H1 (cell line): ENCODE measurements at regions not wholly inside any gene's neighbourhood (a gene's known extent, or its start where the extent isn't known, plus 50 kb on each side); places are given as distances from the start of the nearest gene placed in this dataset.

Experiments used
- CTCF ChIA-PET: fragments of 300-600 bp; sonication (Branson Sonifier 250); formaldehyde crosslinking; loops from one replicate; lab custom pipeline; 2021; ENCODE audit not compliant: partially characterized antibody; lab: Charles Lee
- POLR2A ChIA-PET: fragments of 300-600 bp; sonication (Branson Sonifier 250); formaldehyde crosslinking; loops from one replicate; lab custom pipeline; 2021; ENCODE audit warnings: inconsistent platforms; ENCODE audit not compliant: partially characterized antibody; lab: Charles Lee
- DNase-seq, 2 experiments: peaks; one replicate each; pipeline versions ENCODE4 v3.0.0 to v3.0.0-alpha.2; 2010 to 2022; ENCODE audit warnings: low spot score in 2 of 2, low read depth in 1 of 2, mixed read lengths in 1 of 2
- FAIRE-seq: peaks from 2 replicates; lab custom pipeline; 2011; peaks lifted over from hg19 to GRCh38; lab: Jason Lieb, UNC
- H2AFZ ChIP-seq: 2 replicates; pipeline ENCODE4 v1.8.1; 2012; ENCODE audit warnings: low read length, inconsistent platforms
- H2AK5ac ChIP-seq: 2 replicates; pipeline ENCODE4 v1.6.1; 2013; ENCODE audit warnings: low read depth, low read length
- H2BK120ac ChIP-seq: replicated peaks from 2 replicates; pipeline ENCODE3; 2013; ENCODE audit warnings: low read depth, low read length, inconsistent platforms
- H2BK12ac ChIP-seq: 2 replicates; pipeline ENCODE4 v1.6.1; 2013; ENCODE audit warnings: low read depth, low read length
- H2BK15ac ChIP-seq: 2 replicates; pipeline ENCODE4 v1.6.1; 2013; ENCODE audit warnings: low read length
- H2BK20ac ChIP-seq: 2 replicates; pipeline ENCODE4 v1.6.1; 2013; ENCODE audit warnings: low read length
- H2BK5ac ChIP-seq: 2 replicates; pipeline ENCODE4 v1.6.1; 2013; ENCODE audit warnings: low read depth, low read length
- H3K14ac ChIP-seq: 2 replicates; pipeline ENCODE4 v1.6.1; 2013; ENCODE audit warnings: inconsistent platforms; ENCODE audit not compliant: insufficient read length
- H3K18ac ChIP-seq: 2 replicates; pipeline ENCODE4 v1.6.1; 2013; ENCODE audit warnings: low read length; ENCODE audit errors: extremely low read depth
- H3K23ac ChIP-seq: 2 replicates; pipeline ENCODE4 v1.6.1; 2013; ENCODE audit warnings: inconsistent platforms; ENCODE audit not compliant: insufficient read length
- H3K23me2 ChIP-seq: 2 replicates; pipeline ENCODE4 v1.6.1; 2013; ENCODE audit warnings: low read depth, low read length
- H3K27ac ChIP-seq: 2 replicates; pipeline ENCODE4 v1.6.1; 2011; ENCODE audit warnings: low read depth, low read length, inconsistent platforms
- H3K27me3 ChIP-seq, 4 experiments: replicated peaks in 1 of 4; 1 replicate in 1 of 4; 2 replicates in 3 of 4; pipeline versions ENCODE4 v1.6.1 to v1.8.1; 2011 to 2013; ENCODE audit warnings: low read length in 3 of 4, mild to moderate bottlenecking in 3 of 4, inconsistent platforms in 2 of 4, mixed read lengths in 2 of 4, moderate library complexity in 1 of 4; ENCODE audit not compliant: control insufficient read depth in 3 of 4, insufficient read depth in 3 of 4; ENCODE audit errors: extremely low read depth in 1 of 4
- H3K36me3 ChIP-seq, 4 experiments: 2 replicates each; pipeline versions ENCODE4 v1.6.1 to v1.8.1; 2011 to 2013; ENCODE audit warnings: mild to moderate bottlenecking in 4 of 4, low read length in 3 of 4, moderate library complexity in 2 of 4, control low read depth in 1 of 4, inconsistent platforms in 1 of 4; ENCODE audit not compliant: insufficient read depth in 4 of 4, control insufficient read depth in 2 of 4
- H3K4ac ChIP-seq: replicated peaks from 2 replicates; pipeline ENCODE3; 2013; ENCODE audit warnings: low read length, low read depth, mixed read lengths, inconsistent platforms; ENCODE audit not compliant: insufficient read length
- H3K4me1 ChIP-seq, 4 experiments: replicated peaks in 1 of 4; 1 replicate in 1 of 4; 2 replicates in 3 of 4; pipeline versions ENCODE4 v1.6.1 to v1.8.1; 2011 to 2013; ENCODE audit warnings: low read length in 3 of 4, inconsistent platforms in 2 of 4, mixed read lengths in 1 of 4; ENCODE audit not compliant: insufficient read depth in 4 of 4, control insufficient read depth in 3 of 4
- H3K4me2 ChIP-seq, 2 experiments: 2 replicates each; pipeline versions ENCODE4 v1.6.1 to v1.8.1; 2011 to 2013; ENCODE audit warnings: low read depth in 2 of 2, low read length in 2 of 2, control low read depth in 1 of 2, inconsistent platforms in 1 of 2, mild to moderate bottlenecking in 1 of 2; ENCODE audit not compliant: insufficient read depth in 1 of 2
- H3K4me3 ChIP-seq, 4 experiments: fragments of 200-600, 300-600 bp in 1 of 4; sonication (generic), shearing (Covaris generic), sonication (Bioruptor Twin) in 1 of 4; 2 replicates each; pipeline versions ENCODE4 v1.5.1 to v1.8.1; 2011 to 2016; ENCODE audit warnings: low read length in 4 of 4, low read depth in 3 of 4, control low read depth in 2 of 4, inconsistent platforms in 2 of 4, mild to moderate bottlenecking in 2 of 4, mixed read lengths in 1 of 4, moderate library complexity in 1 of 4; ENCODE audit not compliant: insufficient read depth in 2 of 4; ENCODE audit errors: extremely low read depth in 1 of 4
- H3K56ac ChIP-seq: replicated peaks from 2 replicates; pipeline ENCODE3; 2013; ENCODE audit warnings: low read depth, mild to moderate bottlenecking, mixed read lengths, low read length, inconsistent platforms; ENCODE audit not compliant: insufficient read length
- H3K79me1 ChIP-seq: 2 replicates; pipeline ENCODE4 v1.6.1; 2013; ENCODE audit warnings: low read depth, low read length, control low read depth
- H3K79me2 ChIP-seq, 2 experiments: 2 replicates each; pipeline versions ENCODE4 v1.6.1 to v1.8.1; 2012 to 2013; ENCODE audit warnings: low read length in 2 of 2, mild to moderate bottlenecking in 2 of 2, inconsistent platforms in 1 of 2; ENCODE audit not compliant: insufficient read depth in 2 of 2, control insufficient read depth in 1 of 2
- H3K9ac ChIP-seq, 4 experiments: replicated peaks in 1 of 4; 1 replicate in 1 of 4; 2 replicates in 3 of 4; pipeline versions ENCODE4 v1.6.1 to v1.8.1; 2011 to 2013; ENCODE audit warnings: low read depth in 3 of 4, low read length in 3 of 4, control low read depth in 2 of 4, mild to moderate bottlenecking in 2 of 4, moderate library complexity in 2 of 4, inconsistent platforms in 1 of 4; ENCODE audit errors: extremely low read depth in 1 of 4
- H3K9me3 ChIP-seq, 2 experiments: 2 replicates each; pipeline versions ENCODE4 v1.6.1 to v1.8.1; 2012 to 2013; ENCODE audit warnings: mild to moderate bottlenecking in 2 of 2, moderate library complexity in 2 of 2, control low read depth in 1 of 2, inconsistent platforms in 1 of 2, low read depth in 1 of 2, low read length in 1 of 2, mixed read lengths in 1 of 2; ENCODE audit not compliant: insufficient read depth in 2 of 2
- H4K20me1 ChIP-seq, 2 experiments: replicated peaks in 1 of 2; 2 replicates each; pipeline versions ENCODE3 to v1.8.1; 2011 to 2013; ENCODE audit warnings: inconsistent platforms in 2 of 2, low read length in 2 of 2, mild to moderate bottlenecking in 1 of 2; ENCODE audit not compliant: insufficient read depth in 2 of 2, control insufficient read depth in 1 of 2
- H4K5ac ChIP-seq: 2 replicates; pipeline ENCODE4 v1.6.1; 2013; ENCODE audit warnings: low read length, low read depth, mixed read lengths, inconsistent platforms; ENCODE audit not compliant: insufficient read length
- H4K8ac ChIP-seq: 2 replicates; pipeline ENCODE4 v1.8.0; 2013; ENCODE audit warnings: mild to moderate bottlenecking, moderate library complexity, low read length, inconsistent platforms; ENCODE audit not compliant: insufficient read depth; ENCODE audit errors: extremely low read depth
- H4K91ac ChIP-seq: replicated peaks from 2 replicates; pipeline ENCODE3; 2013; ENCODE audit warnings: low read length, mixed read lengths, inconsistent platforms; ENCODE audit not compliant: insufficient read length
- CTBP2 ChIP-seq: IDR thresholded peaks from 2 replicates; pipeline ENCODE4 v1.7.0; 2011; ENCODE audit warnings: borderline replicate concordance, mild to moderate bottlenecking, moderate library complexity, mixed read lengths, low read length; ENCODE audit not compliant: insufficient read depth, insufficient read length
- CTCF ChIP-seq, 3 experiments: IDR thresholded peaks; 1 replicate in 2 of 3; 2 replicates in 1 of 3; pipeline versions ENCODE4 v1.5.1 to v1.6.1; 2011; ENCODE audit warnings: low read length in 3 of 3, mild to moderate bottlenecking in 3 of 3, inconsistent platforms in 2 of 3, low read depth in 1 of 3, moderate library complexity in 1 of 3; ENCODE audit not compliant: insufficient read depth in 1 of 3; ENCODE audit errors: control extremely low read depth in 1 of 3
- JUN ChIP-seq: IDR thresholded peaks from 2 replicates; pipeline ENCODE4 v1.6.1; 2011; ENCODE audit warnings: low read depth, mild to moderate bottlenecking, improper control_type of control experiment, low read length
- JUND ChIP-seq: IDR thresholded peaks from 2 replicates; pipeline ENCODE4 v1.6.1; 2011; ENCODE audit warnings: mild to moderate bottlenecking, improper control_type of control experiment, low read length
- POLR2A ChIP-seq, 2 experiments: IDR thresholded peaks; 1 replicate in 1 of 2; 2 replicates in 1 of 2; pipeline ENCODE4 v1.6.1; 2011; ENCODE audit warnings: low read depth in 2 of 2, low read length in 2 of 2, mild to moderate bottlenecking in 2 of 2; ENCODE audit errors: control extremely low read depth in 1 of 2
- POLR2AphosphoS5 ChIP-seq: IDR thresholded peaks from 2 replicates; pipeline ENCODE4 v1.6.1; 2011; ENCODE audit warnings: low read depth, low read length
- SAP30 ChIP-seq: fragments of 300-600 bp; sonication (generic); IDR thresholded peaks from 2 replicates; pipeline ENCODE4 v1.7.1; 2012; ENCODE audit warnings: low read length, moderate library complexity, mild to moderate bottlenecking, inconsistent platforms; ENCODE audit not compliant: insufficient read depth, insufficient replicate concordance
- SP1 ChIP-seq: IDR thresholded peaks from 2 replicates; pipeline ENCODE4 v1.6.1; 2011; ENCODE audit warnings: low read depth, low read length
- WGBS, 2 experiments: shearing (Covaris generic) in 1 of 2; methylation state at CpG; one replicate each; pipeline versions ENCODE4 v1.1.6 to v1.1.7; 2013 to 2015; ENCODE audit warnings: low lambda C conversion rate in 2 of 2, mixed read lengths in 2 of 2, inconsistent platforms in 1 of 2, low coverage in 1 of 2, missing lambda C conversion rate in 1 of 2; ENCODE audit not compliant: insufficient replicate concordance in 2 of 2, insufficient coverage in 1 of 2, insufficient read length in 1 of 2; ENCODE audit errors: extremely low coverage in 1 of 2, missing lambda C conversion rate in 1 of 2; 5-methylcytosine and 5-hydroxymethylcytosine counted together

- FAIRE-seq: no peak
Measured at GRCh38 chr5:111887706-111888105, 130.7 kb upstream of the NREP start.

More at GRCh38 chr5:111887706-111888105, 130.7 kb upstream of the NREP start:
- Histone ChIP-seq H3K4me1 (no peaks in the 10 kb centered on the region), H4K5ac (no peak overlapping the region), H2BK15ac (no peak overlapping the region), H3K36me3 (no peaks in the 10 kb centered on the region), H2AFZ (no peak overlapping the region), H2BK20ac (no peak overlapping the region), H3K14ac (no peak overlapping the region), H4K8ac (no peak overlapping the region), H3K23ac (no peak overlapping the region), H2BK120ac (no peak overlapping the region), H3K23me2 (no peaks in the 10 kb centered on the region), H3K79me1 (no peaks in the 10 kb centered on the region), H3K27ac (no peak overlapping the region), H3K56ac (no peak overlapping the region), H2AK5ac (no peak overlapping the region), H3K9ac (no peak overlapping the region), H3K27me3 (no peaks in the 10 kb centered on the region), H3K79me2 (no peaks in the 10 kb centered on the region), H4K20me1 (no peaks in the 10 kb centered on the region), H3K4me2 (no peak overlapping the region), H2BK12ac (no peak overlapping the region), H3K4ac (no peak overlapping the region), H3K18ac (no peak overlapping the region), H3K9me3 (0 out of 4 replicates have a peak, but pooled peaks cover 0 to 8% of the 10 kb centered on the region in 2 experiments), H3K4me3 (no peak overlapping the region), H2BK5ac (no peak overlapping the region), H4K91ac (no peak overlapping the region)
- ChIA-PET POLR2A (no interaction called here), CTCF (interaction anchor here (0.6 kb wide), 1 partner anchor 446 kb away, joined by 3 read pairs; no protein-coding TSS in a partner anchor)
- TF ChIP-seq CTBP2: no peak
- no peak for TF ChIP-seq JUN
- no peak for TF ChIP-seq SP1
- TF ChIP-seq POLR2AphosphoS5: no peak
- TF ChIP-seq SAP30: no peak
- no peak for TF ChIP-seq CTCF (IDR thresholded peaks at IDR 0.05; ENCODE audit: control extremely low read depth in 1 of 3, insufficient read depth in 1 of 3, low read depth in 1 of 3, low read length in 3 of 3)
- TF ChIP-seq POLR2A (IDR thresholded peaks at IDR 0.05; ENCODE audit: control extremely low read depth in 1 of 2, low read depth in 2 of 2, low read length in 2 of 2): no peak
- TF ChIP-seq JUND: no peak
- WGBS, 2 experiments: 88% methylated on average over 2 of the region's 2 CpGs; no CpG with 5 or more reads in 1 of the 2 experiments
- DNase-seq: no peak
